ENCODE measurements at regions not wholly inside any gene's neighbourhood (a gene's known extent, or its start where the extent isn't known, plus 50 kb on each side); places are given as distances from the start of the nearest gene placed in this dataset.

- TF ChIP-seq EZH2 (IDR thresholded peaks at IDR 0.05; ENCODE audit: insufficient read depth, poor library complexity, severe bottlenecking), result no peak
- TF ChIP-seq EZH2phosphoT487 (IDR thresholded peaks at IDR 0.05; ENCODE audit: insufficient read depth, low read depth), result no peak
Observed at GRCh38 chr5:36357391-36357975, 55.8 kb upstream of the RANBP3L start.
